Heart left ventricle (tissue), 13 donors: ENCODE measurements at regions not wholly inside any gene's neighbourhood (a gene's known extent, or its start where the extent isn't known, plus 50 kb on each side); places are given as distances from the start of the nearest gene placed in this dataset.

ENCODE experiments used
- POLR2A ChIP-seq, 2 donors: fragments of 450-650 bp; IDR thresholded peaks; one replicate each; pipeline ENCODE4 v1.6.1; 2017; ENCODE audit warnings: antibody characterized with exemption in 2 of 2, mild to moderate bottlenecking in 2 of 2, moderate library complexity in 2 of 2
- TF ChIP-seq, protein P1 (sequence below), 12 donors: fragments of 200-600 bp; sonication (generic) in 4 of 12; IDR thresholded peaks; one replicate each; pipeline versions ENCODE4 v1.5.0 to v1.8.0; 2018 to 2022; ENCODE audit warnings: antibody characterized with exemption in 12 of 12, mild to moderate bottlenecking in 5 of 12
- donor health status: ischemic (EF 13 %, LVEDD 7.1; RV severe dilation, severe dysfunction).
- donor health status: DM: no; HTN: yes; CAD: no.
- donor health status: DM: no; HTN: no; CAD: no.
- donor health status: ischemic (EF 25% LVEDD 6.9; RV normal size, moderate dysfunction).
- donor health status: ischemic (EF 25% LVEDD 5.7; RV mildly dilated, moderate dysfunction).
- donor health status: ischemic (EF 35%, LVEDD 5.7; RV mildly dilated, moderate dysfunction).
- donor health status: nonischemic (EF 11% LVEDD 7.7; RV severe dilation, severe dysfunction).
- donor health status: DM: yes; HTN: yes; CAD: no.
- donor health status: PGD.
- donor health status: ischemic (EF 29% LVEDD 5.4; RV normal size, mild dysfunction).
- donor health status: nonischemic (EF 23%, LVEDD 6.1; RV moderate dilation, normal function).

DNA sequence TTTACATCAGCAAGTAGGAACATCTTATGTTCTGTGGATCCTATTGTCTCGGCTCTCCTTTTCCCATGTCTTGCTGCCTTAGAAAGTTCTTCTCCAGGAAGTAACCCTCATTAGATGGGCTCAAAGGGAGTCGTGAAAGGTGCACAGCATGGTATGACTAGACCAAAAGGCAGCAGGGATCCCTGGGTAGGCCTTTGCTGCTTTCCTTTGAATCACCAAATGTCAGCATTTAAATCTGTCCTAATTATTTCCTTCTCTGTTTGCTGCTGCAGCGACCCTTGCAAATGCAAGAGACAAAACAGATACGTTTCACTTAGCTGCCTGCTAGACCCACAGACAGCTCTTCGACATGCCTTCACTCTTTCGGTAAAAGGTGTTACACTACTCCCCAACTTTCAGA is 218.4 kb downstream of the ACTL7B start:
- TF ChIP-seq, protein P1, sequence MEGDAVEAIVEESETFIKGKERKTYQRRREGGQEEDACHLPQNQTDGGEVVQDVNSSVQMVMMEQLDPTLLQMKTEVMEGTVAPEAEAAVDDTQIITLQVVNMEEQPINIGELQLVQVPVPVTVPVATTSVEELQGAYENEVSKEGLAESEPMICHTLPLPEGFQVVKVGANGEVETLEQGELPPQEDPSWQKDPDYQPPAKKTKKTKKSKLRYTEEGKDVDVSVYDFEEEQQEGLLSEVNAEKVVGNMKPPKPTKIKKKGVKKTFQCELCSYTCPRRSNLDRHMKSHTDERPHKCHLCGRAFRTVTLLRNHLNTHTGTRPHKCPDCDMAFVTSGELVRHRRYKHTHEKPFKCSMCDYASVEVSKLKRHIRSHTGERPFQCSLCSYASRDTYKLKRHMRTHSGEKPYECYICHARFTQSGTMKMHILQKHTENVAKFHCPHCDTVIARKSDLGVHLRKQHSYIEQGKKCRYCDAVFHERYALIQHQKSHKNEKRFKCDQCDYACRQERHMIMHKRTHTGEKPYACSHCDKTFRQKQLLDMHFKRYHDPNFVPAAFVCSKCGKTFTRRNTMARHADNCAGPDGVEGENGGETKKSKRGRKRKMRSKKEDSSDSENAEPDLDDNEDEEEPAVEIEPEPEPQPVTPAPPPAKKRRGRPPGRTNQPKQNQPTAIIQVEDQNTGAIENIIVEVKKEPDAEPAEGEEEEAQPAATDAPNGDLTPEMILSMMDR (IDR thresholded peaks at IDR 0.05), result no peak
- no peak for TF ChIP-seq POLR2A (IDR thresholded peaks at IDR 0.05)
